Stimulated activated CD4-positive, alpha-beta T cell treated with anti-CD3 and anti-CD28 coated beads, Interleukin-15, amount 100 ng/mL, for 24 hours (primary cell): ENCODE measurements at regions not wholly inside any gene's neighbourhood (a gene's known extent, or its start where the extent isn't known, plus 50 kb on each side); places are given as distances from the start of the nearest gene placed in this dataset.

ENCODE experiments used
- DNase-seq: peaks from one replicate; pipeline ENCODE4 v3.0.0-alpha.2; 2020

- DNase-seq = no peak
Observed at GRCh38 chr3:189502256-189502655, 128.9 kb upstream of the TP63 start.

- peak; percentile 3 for DNase-seq
Observed at GRCh38 chr3:189502676-189503257, 128.4 kb upstream of the TP63 start.

- no peak for DNase-seq
Observed at GRCh38 chr3:189507856-189508255, 123.3 kb upstream of the TP63 start.

DNA sequence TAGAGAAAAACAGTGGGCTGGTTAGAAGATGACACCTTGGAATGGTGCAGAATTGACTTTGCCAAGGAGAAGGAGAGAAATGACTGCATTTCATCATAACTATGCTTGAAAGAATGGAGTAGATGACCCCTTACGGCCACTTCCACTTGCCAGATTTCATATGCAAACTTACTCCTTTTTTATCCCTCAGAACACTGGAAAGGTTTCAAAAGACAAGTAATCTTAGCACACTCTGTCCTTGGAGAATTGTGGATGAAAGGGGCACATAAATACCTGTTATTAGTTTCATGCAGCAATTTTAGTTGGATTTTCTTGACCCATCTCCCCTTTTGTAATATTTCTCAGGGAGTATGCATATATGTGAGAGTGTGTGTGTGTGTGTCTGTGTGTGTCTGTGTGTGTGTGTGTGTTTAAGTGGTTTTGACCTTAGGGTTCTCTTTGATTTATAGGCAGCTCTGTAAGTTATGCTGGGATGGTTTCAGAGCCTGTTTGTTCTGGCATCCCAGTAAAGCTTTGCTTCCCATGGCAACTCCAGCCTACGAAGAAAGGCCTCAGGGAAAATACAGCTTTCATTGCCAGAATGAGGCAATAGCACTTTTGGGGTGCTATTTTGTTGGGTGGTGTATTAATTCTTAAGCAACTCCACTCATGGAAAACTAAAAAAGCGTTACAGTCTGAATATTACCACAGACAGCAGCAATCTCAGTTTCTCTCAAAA, 122.2 kb upstream of the TP63 start:
- DNase-seq = no peak

GRCh38 chr3:189512039-189512438, 119.2 kb upstream of the TP63 start:
- DNase-seq = no peak

GRCh38 chr3:189512821-189513220, 118.4 kb upstream of the TP63 start:
- no peak for DNase-seq

GRCh38 chr3:189513281-189514117, 117.7 kb upstream of the TP63 start:
- no peak for DNase-seq

DNA sequence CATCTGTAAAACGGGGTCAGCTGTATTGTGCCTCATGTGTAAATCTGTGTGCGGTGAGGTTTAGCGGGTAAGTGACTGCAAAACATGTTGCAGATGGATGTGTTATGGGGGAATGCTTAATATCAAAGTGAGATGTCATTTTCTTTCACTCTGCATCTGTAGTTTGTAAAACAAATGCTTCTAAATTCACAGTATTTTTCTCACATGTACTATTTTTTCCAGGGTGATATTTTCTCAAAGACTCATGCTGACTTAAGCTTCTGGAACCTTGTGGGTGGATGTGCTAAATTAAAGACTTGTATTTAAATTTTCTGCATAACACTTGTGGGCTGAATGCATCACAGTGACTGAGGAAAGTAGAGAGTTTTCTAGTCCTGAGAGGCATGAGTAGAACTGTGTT, 115.2 kb upstream of the TP63 start:
- no peak for DNase-seq

GRCh38 chr3:189517981-189518380, 113.2 kb upstream of the TP63 start:
- DNase-seq = no peak

- DNase-seq = no peak
Observed at GRCh38 chr3:189519458-189519857, 111.7 kb upstream of the TP63 start.

- peak; percentile 3 for DNase-seq
Observed at GRCh38 chr3:189529468-189529867, 101.7 kb upstream of the TP63 start.

DNA sequence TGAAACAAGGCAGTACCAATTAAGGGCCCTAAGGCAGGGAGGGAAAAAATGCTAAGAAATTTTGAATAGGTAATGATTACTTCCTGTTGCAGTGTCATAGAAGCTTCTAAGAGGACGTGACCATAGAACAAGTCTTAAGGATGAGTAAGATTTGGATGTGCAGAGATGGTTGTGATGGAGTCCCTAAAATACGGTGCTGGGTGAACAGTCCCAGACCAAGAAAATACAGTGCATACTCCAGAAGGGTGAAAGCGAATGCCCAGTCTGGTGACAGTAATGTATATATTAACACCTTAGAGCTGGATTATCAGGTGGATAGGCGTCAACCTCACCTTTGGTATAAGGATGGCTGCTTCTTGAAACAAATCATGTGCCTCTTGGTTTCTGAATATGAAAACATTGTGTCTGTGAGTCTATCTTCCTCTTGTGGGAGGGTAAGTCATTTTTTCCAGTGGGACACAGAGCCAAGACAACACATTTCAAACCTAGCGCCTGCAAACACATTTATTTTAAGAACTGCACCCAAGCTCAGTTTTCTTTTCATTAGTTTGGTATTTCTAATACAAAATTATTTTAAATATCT, 101.2 kb upstream of the TP63 start:
- DNase-seq = peak; percentile 23

GRCh38 chr3:189530822-189531221, 100.4 kb upstream of the TP63 start:
- peak; percentile 34 for DNase-seq

DNA sequence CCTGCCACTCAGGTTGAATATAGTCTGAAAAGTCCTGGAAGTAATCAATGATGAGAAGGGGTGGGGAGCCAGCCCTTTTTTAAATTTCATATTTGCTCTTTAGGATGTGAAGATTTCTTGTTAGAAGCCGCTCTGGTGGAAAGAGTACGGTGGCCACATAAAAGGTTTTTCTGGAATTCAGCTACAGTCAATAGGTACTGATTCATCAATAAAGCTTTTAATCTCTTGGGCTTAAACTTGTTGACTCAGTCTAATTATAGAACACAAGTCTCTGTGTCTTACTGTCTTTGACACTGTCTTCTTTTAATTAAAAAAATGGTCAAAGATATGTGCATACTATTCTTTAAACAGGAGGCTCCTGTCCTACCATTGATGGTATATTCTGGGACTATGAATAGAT, 99.9 kb upstream of the TP63 start:
- DNase-seq = no peak

DNA sequence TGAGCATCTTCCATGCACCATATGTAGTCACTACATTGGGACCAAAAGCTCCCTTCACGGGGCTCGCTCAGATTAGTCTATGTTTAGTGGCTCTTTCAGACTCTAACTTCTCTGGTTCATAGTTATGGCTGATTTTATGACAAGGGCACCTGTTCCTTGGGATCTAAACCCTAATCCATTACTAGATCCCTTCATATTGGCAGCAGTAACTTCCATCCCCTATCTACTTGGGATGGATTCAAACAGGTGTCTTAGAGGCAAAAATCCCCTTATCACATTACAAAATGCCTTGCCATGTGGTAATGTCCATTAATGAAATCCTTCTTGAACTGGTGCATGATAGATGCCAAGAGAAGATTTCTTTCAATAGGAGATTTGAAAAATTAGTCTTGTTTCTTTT, 96.7 kb upstream of the TP63 start:
- DNase-seq = no peak

DNA sequence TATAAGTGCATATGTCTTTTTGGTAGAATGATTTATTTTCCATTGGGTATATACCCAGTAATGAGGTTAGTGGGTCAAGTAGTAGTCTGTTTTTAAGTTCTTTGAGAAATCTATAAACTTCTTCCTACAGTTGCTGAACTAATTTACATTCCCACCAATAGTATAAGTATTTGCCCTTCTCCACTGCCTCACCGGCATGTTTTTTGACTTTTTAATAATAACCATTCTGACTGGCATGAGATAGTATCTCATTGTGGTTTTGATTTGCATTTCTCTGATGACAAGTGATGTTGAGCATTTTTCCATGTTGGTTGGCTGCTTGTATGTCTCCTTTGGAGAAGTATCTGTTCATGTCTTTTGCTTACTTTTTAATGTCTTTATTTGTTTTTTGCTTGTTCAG, 94.1 kb upstream of the TP63 start:
- no peak for DNase-seq

DNA sequence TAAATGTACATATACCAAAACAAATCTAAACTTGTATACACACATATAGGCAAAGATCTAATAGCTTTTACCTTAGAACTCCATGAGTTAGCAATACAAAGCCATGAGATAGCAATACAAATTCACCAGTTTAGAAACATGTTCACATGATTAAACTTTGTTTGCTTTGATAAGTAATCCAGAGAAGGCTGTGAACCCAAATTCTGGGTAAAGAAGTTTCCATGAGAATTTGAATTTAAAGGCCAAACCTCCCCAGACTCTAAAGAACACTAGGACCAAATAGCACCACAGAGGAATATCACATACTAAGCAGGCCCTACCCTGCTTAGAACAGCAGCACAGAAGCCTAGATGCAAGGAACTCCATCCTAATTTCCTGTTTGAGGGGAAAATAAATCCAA, 83.7 kb upstream of the TP63 start:
- no peak for DNase-seq

- DNase-seq = no peak
Observed at GRCh38 chr3:189548053-189548452, 83.1 kb upstream of the TP63 start.

GRCh38 chr3:189551007-189551406, 80.2 kb upstream of the TP63 start:
- no peak for DNase-seq

GRCh38 chr3:189554868-189555557, 76.2 kb upstream of the TP63 start:
- no peak for DNase-seq

DNA sequence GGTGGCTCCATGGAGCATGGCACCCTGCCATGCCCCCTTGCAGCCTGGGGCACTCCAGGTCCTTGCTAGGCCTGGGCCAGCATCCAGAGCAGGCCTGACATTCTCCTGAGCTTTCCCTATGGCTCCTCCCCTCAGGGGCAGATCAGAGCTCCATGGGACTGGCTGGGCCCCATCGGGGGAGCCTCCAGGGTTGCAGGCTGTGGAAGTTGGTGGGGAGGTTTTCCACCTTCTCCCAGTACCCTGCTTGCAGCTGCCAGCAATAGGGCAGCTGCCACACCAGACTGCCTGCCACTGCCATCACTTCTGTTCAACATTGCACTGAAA, 75.7 kb upstream of the TP63 start:
- DNase-seq = no peak

DNA sequence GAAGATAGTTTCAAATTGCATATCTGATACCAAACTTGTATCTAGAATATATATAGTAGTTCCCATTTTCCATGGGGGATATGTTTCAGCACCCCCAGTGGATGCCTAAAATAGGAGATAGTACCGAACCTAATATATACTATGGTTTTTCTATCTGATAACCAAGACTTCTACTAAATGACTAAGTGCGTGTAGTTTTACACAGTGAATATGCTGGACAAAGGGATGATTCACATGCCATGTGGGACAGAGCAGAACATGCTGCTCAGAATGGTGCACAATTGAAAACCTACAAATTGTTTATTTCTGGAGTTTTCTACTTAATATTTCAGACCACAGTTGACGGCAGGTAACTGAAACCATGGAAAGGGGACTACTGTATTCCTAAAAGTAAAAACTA, 73.4 kb upstream of the TP63 start:
- DNase-seq = no peak

DNA sequence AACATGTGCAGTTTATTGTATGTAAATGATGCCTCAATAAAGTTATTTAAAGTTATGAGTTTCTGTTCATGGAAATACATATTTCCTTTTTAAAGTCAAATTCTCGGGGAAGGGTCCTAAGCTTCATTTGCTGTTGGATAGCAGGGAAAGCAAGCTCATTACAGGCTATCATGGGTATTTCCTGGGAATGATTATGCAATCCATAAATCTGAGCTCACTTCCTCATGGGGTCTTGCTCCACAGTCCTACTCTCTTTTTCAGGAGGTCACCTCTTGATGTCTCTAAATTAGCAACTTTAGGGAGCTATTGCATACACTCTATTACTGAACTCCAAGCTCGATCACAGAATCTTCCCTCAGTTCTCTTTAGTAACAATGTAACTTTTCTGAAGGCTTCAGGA, 69.9 kb upstream of the TP63 start:
- no peak for DNase-seq
